Gastrocnemius medialis (tissue), 4 donors: ENCODE measurements at regions not wholly inside any gene's neighbourhood (a gene's known extent, or its start where the extent isn't known, plus 50 kb on each side); places are given as distances from the start of the nearest gene placed in this dataset.
"Not testable (repeated sequence)": the region's sequence is repeated elsewhere in the genome, so short reads cannot be mapped to it uniquely, and the experiment has no call there.

Source experiments
- ATAC-seq, 2 donors: fragments of 150-250 bp; one replicate each; pipeline ENCODE4 v1.9.1; 2016
- DNase-seq, 2 donors: peaks; one replicate each; pipeline ENCODE4 v3.0.0-alpha.2; 2019
- H3K27ac ChIP-seq, 4 donors: fragments of 200-600 bp; sonication (generic); 1 replicate in 1 of 4; 2 replicates in 3 of 4; pipeline ENCODE4 v1.5.1; 2016 to 2018; ENCODE audit warnings: mild to moderate bottlenecking in 2 of 4, moderate library complexity in 1 of 4
- H3K27me3 ChIP-seq, 3 donors: fragments of 200-600 bp; sonication (generic) in 2 of 3; 1 replicate in 1 of 3; 2 replicates in 2 of 3; pipeline versions ENCODE4 v1.5.1 to v1.6.0; 2016 to 2019; ENCODE audit warnings: mild to moderate bottlenecking in 1 of 3, moderate library complexity in 1 of 3
- H3K36me3 ChIP-seq, 2 donors: fragments of 200-600 bp; sonication (generic) in 1 of 2; one replicate each; pipeline ENCODE4 v1.5.1; 2017 to 2018
- H3K4me1 ChIP-seq, 2 donors: fragments of 200-600 bp; sonication (generic) in 1 of 2; one replicate each; pipeline ENCODE4 v1.5.1; 2016 to 2017; ENCODE audit warnings: mild to moderate bottlenecking in 2 of 2
- H3K4me3 ChIP-seq, 4 donors: fragments of 200-600 bp; sonication (generic) in 3 of 4; 1 replicate in 1 of 4; 2 replicates in 3 of 4; pipeline ENCODE4 v1.5.1; 2016 to 2019; ENCODE audit warnings: mild to moderate bottlenecking in 2 of 4
- H3K9me3 ChIP-seq, 3 donors: fragments of 200-600 bp; sonication (generic) in 2 of 3; 1 replicate in 1 of 3; 2 replicates in 2 of 3; pipeline ENCODE4 v1.5.1; 2016 to 2019
- CTCF ChIP-seq, 5 experiments: fragments of 450-650 bp in 3 of 5; fragments of 200-600 bp in 2 of 5; sonication (generic) in 2 of 5; IDR thresholded peaks in 4 of 5; conservative IDR thresholded peaks in 1 of 5; 1 replicate in 4 of 5; 2 replicates in 1 of 5; pipeline ENCODE4 v1.5.1; 2016 to 2019; ENCODE audit warnings: antibody characterized with exemption in 5 of 5, mild to moderate bottlenecking in 3 of 5, moderate library complexity in 3 of 5
- POLR2A ChIP-seq, 2 donors: fragments of 450-650 bp; IDR thresholded peaks; one replicate each; pipeline ENCODE4 v1.6.1; 2017; ENCODE audit warnings: antibody characterized with exemption in 2 of 2, mild to moderate bottlenecking in 2 of 2, moderate library complexity in 2 of 2
- in situ Hi-C, 4 donors: fragments of 200-750 bp; cut with MboI; loops; one replicate each; pipeline versions ENCODE4 v1.15.0 to v1.8.0; 2017; ENCODE audit warnings: low sequenced_read_pairs in 4 of 4
- intact Hi-C: fragments of 100-400 bp; cut with DNase I; formaldehyde crosslinking; loops from one replicate; pipeline ENCODE4 v1.15.1; 2023; ENCODE audit warnings: low total_unique reads

- ATAC-seq (no peak), DNase-seq (no peak)
- Histone ChIP-seq H3K36me3 (no peaks in the 10 kb centered on the region), H3K27me3 (no peaks in the 10 kb centered on the region), H3K4me1 (peaks cover 0 to 4% of the 10 kb centered on the region in 2 donors), H3K9me3 (no peaks in the 10 kb centered on the region), H3K4me3 (no peak overlapping the region), H3K27ac (no peak overlapping the region)
- TF ChIP-seq CTCF (IDR thresholded peaks at IDR 0.05 in 4 of 5, conservative IDR thresholded peaks at IDR 0.05 in 1 of 5) (no peak), POLR2A (IDR thresholded peaks at IDR 0.05) (no peak)
- in situ Hi-C loops (no loop called here), intact Hi-C loops (no loop called here)
Observed at GRCh38 chr21:28687586-28687985, 305.1 kb downstream of the LTN1 start.

GRCh38 chr21:28683982-28684752 lies 308.5 kb downstream of the LTN1 start:
- Histone ChIP-seq H3K36me3 (no peaks in the 10 kb centered on the region), H3K4me1 (no peaks in the 10 kb centered on the region), H3K4me3 (no peak overlapping the region), H3K27ac (no peak overlapping the region), H3K27me3 (no peaks in the 10 kb centered on the region), H3K9me3 (no peaks in the 10 kb centered on the region)
- no peak for ATAC-seq
- TF ChIP-seq CTCF (IDR thresholded peaks at IDR 0.05 in 4 of 5, conservative IDR thresholded peaks at IDR 0.05 in 1 of 5) = no peak
- TF ChIP-seq POLR2A (IDR thresholded peaks at IDR 0.05) = no peak
- in situ Hi-C loops (no loop called here), intact Hi-C loops (no loop called here)
- no peak for DNase-seq

- DNase-seq, H3K27me3 ChIP-seq, H3K4me3 ChIP-seq, intact Hi-C loops, H3K27ac ChIP-seq, H3K36me3 ChIP-seq, in situ Hi-C loops, ATAC-seq, H3K9me3 ChIP-seq, H3K4me1 ChIP-seq: not testable (repeated sequence)
Observed at GRCh38 chr21:28682884-28683283, 309.8 kb downstream of the LTN1 start.

GRCh38 chr21:28677096-28677495 lies 315.6 kb downstream of the LTN1 start:
- H3K27me3 ChIP-seq, ATAC-seq, H3K27ac ChIP-seq, intact Hi-C loops, DNase-seq, H3K4me3 ChIP-seq, H3K9me3 ChIP-seq, H3K36me3 ChIP-seq, in situ Hi-C loops: not testable (repeated sequence)
- peaks cover 10% of the 10 kb centered on the region in 2 donors for H3K4me1 ChIP-seq

GRCh38 chr21:28675331-28676041 lies 317.2 kb downstream of the LTN1 start:
- intact Hi-C loops (no loop called here), in situ Hi-C loops (no loop called here)
- Histone ChIP-seq H3K4me3 (no peak overlapping the region), H3K36me3 (no peaks in the 10 kb centered on the region), H3K9me3 (no peaks in the 10 kb centered on the region), H3K27me3 (no peaks in the 10 kb centered on the region), H3K27ac (peak overlapping the region; percentile 17 to 56 (median 37)), H3K4me1 (peaks cover 10% of the 10 kb centered on the region in 2 donors)
- ATAC-seq = peak; percentile 90 to 95
- TF ChIP-seq CTCF (IDR thresholded peaks at IDR 0.05 in 4 of 5, conservative IDR thresholded peaks at IDR 0.05 in 1 of 5) (no peak), POLR2A (IDR thresholded peaks at IDR 0.05) (no peak)
- peak; percentile 14 to 18 for DNase-seq
